HepG2 (cell line): ENCODE measurements at regions not wholly inside any gene's neighbourhood (a gene's known extent, or its start where the extent isn't known, plus 50 kb on each side); places are given as distances from the start of the nearest gene placed in this dataset.
A peak's percentile ranks its signal among the peaks of the same experiment; 100 is the strongest.

Source experiments
- ATAC-seq: fragments of 200-7000 bp; cut with Tn5 transposase; 3 replicates; pipeline ENCODE4 v1.9.1; 2020; ENCODE audit warnings: mild to moderate bottlenecking, moderate library complexity
- BruUV-seq: library from RNA; stranded (reverse); fragments of 400-500 nt; replicated peaks from 2 replicates; lab custom pipeline; 2021; lab: Mats Ljungman, UMichigan
- CTCF ChIA-PET: fragments of 300-600 bp; formaldehyde crosslinking; extraction: SDS; loops from one replicate; lab custom pipeline; 2021; ENCODE audit warnings: low total read pairs, inconsistent platforms, low intra/inter-chr PET ratio; lab: Yijun Ruan, JAX
- POLR2A ChIA-PET: fragments of 350-600 bp; sonication (Branson Sonifier 250); formaldehyde crosslinking; loops from one replicate; lab custom pipeline; 2020; ENCODE audit warnings: antibody characterized with exemption, inconsistent platforms; lab: Yijun Ruan, JAX
- DNase-seq: peaks from one replicate; pipeline ENCODE4 v3.0.0-alpha.2; 2015; ENCODE audit warnings: low spot score
- FAIRE-seq: peaks from 3 replicates; lab custom pipeline; 2011; peaks lifted over from hg19 to GRCh38; lab: Jason Lieb, UNC
- H2AFZ ChIP-seq: one replicate; pipeline ENCODE4 v1.6.1; 2011; ENCODE audit warnings: low read length, inconsistent platforms
- H3K27ac ChIP-seq: fragments of 300-600 bp; 3 replicates; pipeline ENCODE4 v1.8.0; 2011; ENCODE audit warnings: mixed run types, mild to moderate bottlenecking, mixed read lengths, low read length, inconsistent platforms; ENCODE audit not compliant: insufficient read depth; ENCODE audit errors: extremely low read length
- H3K27me3 ChIP-seq, 2 experiments: fragments of 200-600 bp in 1 of 2; 2 replicates in 1 of 2; 3 replicates in 1 of 2; pipeline versions ENCODE4 v1.6.0 to v1.8.0; 2011; ENCODE audit warnings: low read length in 2 of 2, mild to moderate bottlenecking in 2 of 2, moderate library complexity in 2 of 2, inconsistent platforms in 1 of 2; ENCODE audit not compliant: insufficient read depth in 2 of 2, control insufficient read depth in 1 of 2
- H3K36me3 ChIP-seq, 2 experiments: fragments of 200-600 bp in 1 of 2; replicated peaks in 1 of 2; 2 replicates in 1 of 2; 3 replicates in 1 of 2; pipeline versions ENCODE4 v1.5.1 to v1.8.0; 2011; ENCODE audit warnings: low read length in 2 of 2, inconsistent platforms in 1 of 2; ENCODE audit not compliant: insufficient read depth in 2 of 2, control insufficient read depth in 1 of 2
- H3K4me1 ChIP-seq: 2 replicates; pipeline ENCODE4 v1.5.1; 2012; ENCODE audit warnings: low read length, inconsistent platforms; ENCODE audit not compliant: insufficient read depth
- H3K4me2 ChIP-seq: 2 replicates; pipeline ENCODE4 v1.6.0; 2011; ENCODE audit warnings: low read depth, low read length, inconsistent platforms
- H3K4me3 ChIP-seq, 3 experiments: fragments of 200-600 bp in 1 of 3; sonication (generic), shearing (Covaris generic) in 1 of 3; replicated peaks in 1 of 3; 2 replicates each; pipeline ENCODE4 v1.5.1; 2011 to 2016; ENCODE audit warnings: low read length in 3 of 3, inconsistent platforms in 2 of 3, low read depth in 2 of 3, mild to moderate bottlenecking in 2 of 3, control low read depth in 1 of 3, mixed read lengths in 1 of 3; ENCODE audit not compliant: insufficient read depth in 1 of 3
- H3K79me2 ChIP-seq: one replicate; pipeline ENCODE4 v1.6.1; 2011; ENCODE audit warnings: low read length, inconsistent platforms; ENCODE audit not compliant: insufficient read depth
- H3K9ac ChIP-seq: 2 replicates; pipeline ENCODE4 v1.6.0; 2011; ENCODE audit warnings: mild to moderate bottlenecking, low read depth, low read length, inconsistent platforms; ENCODE audit not compliant: insufficient read depth
- H3K9me3 ChIP-seq: 2 replicates; pipeline ENCODE4 v1.5.1; 2012; ENCODE audit warnings: mild to moderate bottlenecking, low read length
- H4K20me1 ChIP-seq: 2 replicates; pipeline ENCODE4 v1.6.0; 2011; ENCODE audit warnings: inconsistent platforms, mild to moderate bottlenecking, low read length, moderate library complexity; ENCODE audit not compliant: insufficient read depth
- CAMTA2 ChIP-seq: sonication (generic); formaldehyde crosslinking; IDR thresholded peaks from 2 replicates; pipeline ENCODE4 v1.4.0; 2020; ENCODE audit warnings: mild to moderate bottlenecking, missing genetic modification reagents, borderline replicate concordance
- HDAC1 ChIP-seq: sonication (generic); formaldehyde crosslinking; IDR thresholded peaks from 2 replicates; pipeline ENCODE4 v1.5.1; 2020; ENCODE audit warnings: mild to moderate bottlenecking, missing genetic modification reagents
- HES4 ChIP-seq: sonication (generic); formaldehyde crosslinking; IDR thresholded peaks from 2 replicates; pipeline ENCODE4 v1.9.0; 2021; ENCODE audit warnings: mild to moderate bottlenecking, missing genetic modification reagents, borderline replicate concordance
- MYNN ChIP-seq: sonication (generic); formaldehyde crosslinking; IDR thresholded peaks from 2 replicates; pipeline ENCODE4 v1.4.0; 2020; ENCODE audit warnings: mild to moderate bottlenecking, low read depth, missing genetic modification reagents
- NPAS2 ChIP-seq: sonication (generic); formaldehyde crosslinking; IDR thresholded peaks from 2 replicates; pipeline ENCODE4 v1.8.0; 2022; ENCODE audit warnings: mild to moderate bottlenecking, missing genetic modification reagents, borderline replicate concordance
- PHF21A ChIP-seq: sonication (generic); formaldehyde crosslinking; IDR thresholded peaks from 2 replicates; pipeline ENCODE4 v1.5.0; 2020; ENCODE audit warnings: mild to moderate bottlenecking, missing genetic modification reagents
- SATB2 ChIP-seq: sonication (generic); formaldehyde crosslinking; IDR thresholded peaks from 2 replicates; pipeline ENCODE4 v1.5.0; 2020; ENCODE audit warnings: missing genetic modification reagents
- TOE1 ChIP-seq: sonication (generic); formaldehyde crosslinking; IDR thresholded peaks from 2 replicates; pipeline ENCODE4 v1.4.0; 2020; ENCODE audit warnings: mild to moderate bottlenecking, missing genetic modification reagents
- ZNF251 ChIP-seq: sonication (generic); formaldehyde crosslinking; IDR thresholded peaks from 2 replicates; pipeline ENCODE4 v1.9.0; 2021; ENCODE audit warnings: mild to moderate bottlenecking, missing genetic modification reagents
- ZNF564 ChIP-seq: sonication (generic); formaldehyde crosslinking; IDR thresholded peaks from 2 replicates; pipeline ENCODE4 v1.8.1; 2023; ENCODE audit warnings: mild to moderate bottlenecking, missing genetic modification reagents
- ZNF850 ChIP-seq: sonication (generic); formaldehyde crosslinking; conservative IDR thresholded peaks from 2 replicates; pipeline ENCODE4 v1.9.0; 2021; ENCODE audit warnings: mild to moderate bottlenecking, missing genetic modification reagents
- WGBS: methylation state at CpG from one replicate; pipeline ENCODE4 v1.1.6; 2017; ENCODE audit warnings: low lambda C conversion rate; 5-methylcytosine and 5-hydroxymethylcytosine counted together
- in situ Hi-C: cut with HindIII; loops from 2 replicates; pipeline ENCODE4 v1.10.0; 2017; ENCODE audit warnings: low pct_unique_long_range_greater_than_20kb; ENCODE audit not compliant: extremely low pct_ligation_motif_present
- intact Hi-C: fragments of 100-400 bp; cut with micrococcal nuclease; formaldehyde crosslinking; loops from one replicate; pipeline ENCODE4 v1.10.0; 2022; ENCODE audit not compliant: unreplicated experiment
- TF ChIP-seq, protein P1 (sequence below): sonication (generic); formaldehyde crosslinking; IDR thresholded peaks from 2 replicates; pipeline ENCODE4 v1.4.0; 2020; ENCODE audit warnings: low read depth, mild to moderate bottlenecking, missing genetic modification reagents
- TF ChIP-seq, protein P2 (sequence below): IDR thresholded peaks from 2 replicates; pipeline ENCODE4 v1.6.1; 2016; ENCODE audit warnings: control low read depth
- TF ChIP-seq, protein P3 (sequence below), 2 experiments: sonication (generic) in 1 of 2; formaldehyde crosslinking in 1 of 2; IDR thresholded peaks; 2 replicates each; pipeline versions ENCODE4 v1.6.1 to v1.9.0; 2014 to 2022; ENCODE audit warnings: antibody characterized with exemption in 1 of 2, borderline replicate concordance in 1 of 2, inconsistent platforms in 1 of 2, low read depth in 1 of 2, missing genetic modification reagents in 1 of 2
- TF ChIP-seq, protein P4 (sequence below): sonication (generic); formaldehyde crosslinking; IDR thresholded peaks from 2 replicates; pipeline ENCODE4 v1.8.0; 2022; ENCODE audit warnings: missing genetic modification reagents, low read depth, mild to moderate bottlenecking, borderline replicate concordance

DNA sequence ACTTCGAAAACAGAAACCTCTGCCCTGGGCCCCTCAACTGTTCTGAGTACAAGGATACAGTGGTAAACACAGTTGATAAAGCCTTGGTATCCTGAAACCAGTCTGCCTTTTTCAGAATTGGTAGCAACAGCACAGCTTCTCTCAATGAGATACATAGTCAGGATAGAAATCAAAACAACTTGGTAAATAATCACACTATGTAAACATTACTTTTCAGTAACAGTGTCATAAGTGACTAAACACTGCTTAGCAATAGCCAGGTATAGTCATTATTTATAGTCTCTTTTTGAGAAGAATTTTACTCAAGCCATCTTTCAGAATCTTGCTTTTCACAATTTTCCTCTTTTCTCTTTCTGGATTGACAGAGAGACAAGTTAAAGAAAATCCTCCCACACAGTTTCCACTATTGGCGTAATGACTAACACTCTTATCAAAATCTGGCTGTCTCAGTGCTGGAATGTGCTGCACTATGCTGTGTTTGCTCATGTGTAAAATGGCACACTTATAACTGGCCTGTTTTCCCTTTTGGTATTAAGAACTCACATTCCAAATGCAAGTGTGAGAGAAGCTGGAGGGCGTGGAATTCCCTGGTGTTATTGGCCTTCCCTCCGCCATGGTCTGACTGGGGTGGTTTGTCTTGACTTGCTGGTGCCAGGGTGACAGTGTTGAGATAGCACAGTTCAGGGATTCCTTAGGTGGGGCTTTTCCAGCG is 368.8 kb downstream of the TDRD3 start:
- H3K9me3 ChIP-seq, result 0 out of 2 replicates have a peak, but pooled peaks cover under 1% of the 10 kb centered on the region
- no peak overlapping the region for H3K9ac ChIP-seq
- ChIA-PET CTCF (no interaction called here), POLR2A (no interaction called here)
- ATAC-seq (no peak; the same call in 2 of the 3 replicates), FAIRE-seq (no peak), DNase-seq (peak; percentile 5)
- H3K27me3 ChIP-seq, result no peaks in the 10 kb centered on the region
- no peak overlapping the region for H3K27ac ChIP-seq
- no peaks in the 10 kb centered on the region for H3K79me2 ChIP-seq
- H2AFZ ChIP-seq, result no peak overlapping the region
- H3K4me2 ChIP-seq, result no peak overlapping the region
- no peaks in the 10 kb centered on the region for H4K20me1 ChIP-seq
- no peaks in the 10 kb centered on the region for H3K4me1 ChIP-seq
- intact Hi-C loops (no loop called here), in situ Hi-C loops (no loop called here)
- BruUV-seq, result no TSS peak
- H3K4me3 ChIP-seq, result no peak overlapping the region
- 0% methylated on average over 5 of the region's 5 CpGs for WGBS
- H3K36me3 ChIP-seq, result no peaks in the 10 kb centered on the region
- no peak for TF ChIP-seq MYNN
- no peak for TF ChIP-seq ZNF850 (CRISPR knock-in tag)
- TF ChIP-seq, protein P1, sequence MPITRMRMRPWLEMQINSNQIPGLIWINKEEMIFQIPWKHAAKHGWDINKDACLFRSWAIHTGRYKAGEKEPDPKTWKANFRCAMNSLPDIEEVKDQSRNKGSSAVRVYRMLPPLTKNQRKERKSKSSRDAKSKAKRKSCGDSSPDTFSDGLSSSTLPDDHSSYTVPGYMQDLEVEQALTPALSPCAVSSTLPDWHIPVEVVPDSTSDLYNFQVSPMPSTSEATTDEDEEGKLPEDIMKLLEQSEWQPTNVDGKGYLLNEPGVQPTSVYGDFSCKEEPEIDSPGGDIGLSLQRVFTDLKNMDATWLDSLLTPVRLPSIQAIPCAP (CRISPR knock-in tag), result no peak
- TF ChIP-seq, protein P2, sequence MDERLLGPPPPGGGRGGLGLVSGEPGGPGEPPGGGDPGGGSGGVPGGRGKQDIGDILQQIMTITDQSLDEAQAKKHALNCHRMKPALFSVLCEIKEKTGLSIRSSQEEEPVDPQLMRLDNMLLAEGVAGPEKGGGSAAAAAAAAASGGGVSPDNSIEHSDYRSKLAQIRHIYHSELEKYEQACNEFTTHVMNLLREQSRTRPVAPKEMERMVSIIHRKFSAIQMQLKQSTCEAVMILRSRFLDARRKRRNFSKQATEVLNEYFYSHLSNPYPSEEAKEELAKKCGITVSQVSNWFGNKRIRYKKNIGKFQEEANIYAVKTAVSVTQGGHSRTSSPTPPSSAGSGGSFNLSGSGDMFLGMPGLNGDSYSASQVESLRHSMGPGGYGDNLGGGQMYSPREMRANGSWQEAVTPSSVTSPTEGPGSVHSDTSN (CRISPR knock-in tag), result no peak
- TF ChIP-seq ZNF564, result no peak
- no peak for TF ChIP-seq CAMTA2
- no peak for TF ChIP-seq ZNF251 (CRISPR knock-in tag)
- TF ChIP-seq, protein P3, sequence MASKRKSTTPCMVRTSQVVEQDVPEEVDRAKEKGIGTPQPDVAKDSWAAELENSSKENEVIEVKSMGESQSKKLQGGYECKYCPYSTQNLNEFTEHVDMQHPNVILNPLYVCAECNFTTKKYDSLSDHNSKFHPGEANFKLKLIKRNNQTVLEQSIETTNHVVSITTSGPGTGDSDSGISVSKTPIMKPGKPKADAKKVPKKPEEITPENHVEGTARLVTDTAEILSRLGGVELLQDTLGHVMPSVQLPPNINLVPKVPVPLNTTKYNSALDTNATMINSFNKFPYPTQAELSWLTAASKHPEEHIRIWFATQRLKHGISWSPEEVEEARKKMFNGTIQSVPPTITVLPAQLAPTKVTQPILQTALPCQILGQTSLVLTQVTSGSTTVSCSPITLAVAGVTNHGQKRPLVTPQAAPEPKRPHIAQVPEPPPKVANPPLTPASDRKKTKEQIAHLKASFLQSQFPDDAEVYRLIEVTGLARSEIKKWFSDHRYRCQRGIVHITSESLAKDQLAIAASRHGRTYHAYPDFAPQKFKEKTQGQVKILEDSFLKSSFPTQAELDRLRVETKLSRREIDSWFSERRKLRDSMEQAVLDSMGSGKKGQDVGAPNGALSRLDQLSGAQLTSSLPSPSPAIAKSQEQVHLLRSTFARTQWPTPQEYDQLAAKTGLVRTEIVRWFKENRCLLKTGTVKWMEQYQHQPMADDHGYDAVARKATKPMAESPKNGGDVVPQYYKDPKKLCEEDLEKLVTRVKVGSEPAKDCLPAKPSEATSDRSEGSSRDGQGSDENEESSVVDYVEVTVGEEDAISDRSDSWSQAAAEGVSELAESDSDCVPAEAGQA (IDR thresholded peaks at IDR 0.05; ENCODE audit: low read depth), result no peak
- TF ChIP-seq, protein P3 (CRISPR knock-in tag; IDR thresholded peaks at IDR 0.05; ENCODE audit: borderline replicate concordance), result no peak
- no peak for TF ChIP-seq NPAS2 (CRISPR knock-in tag)
- no peak for TF ChIP-seq TOE1 (CRISPR knock-in tag)
- TF ChIP-seq, protein P4, sequence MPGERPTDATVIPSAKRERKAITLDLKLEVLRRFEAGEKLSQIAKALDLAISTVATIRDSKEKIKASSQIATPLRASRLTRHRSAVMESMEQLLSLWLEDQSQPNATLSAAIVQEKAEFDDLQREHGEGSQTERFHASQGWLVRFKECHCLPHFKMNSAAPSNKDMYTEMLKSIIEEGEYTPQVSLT (CRISPR knock-in tag), result no peak
- no peak for TF ChIP-seq PHF21A (CRISPR knock-in tag)
- TF ChIP-seq HDAC1 (CRISPR knock-in tag), result no peak
- TF ChIP-seq SATB2 (CRISPR knock-in tag), result no peak
- TF ChIP-seq HES4 (CRISPR knock-in tag), result no peak
